ENCODE measurements at regions not wholly inside any gene's neighbourhood (a gene's known extent, or its start where the extent isn't known, plus 50 kb on each side); places are given as distances from the start of the nearest gene placed in this dataset.

DNA sequence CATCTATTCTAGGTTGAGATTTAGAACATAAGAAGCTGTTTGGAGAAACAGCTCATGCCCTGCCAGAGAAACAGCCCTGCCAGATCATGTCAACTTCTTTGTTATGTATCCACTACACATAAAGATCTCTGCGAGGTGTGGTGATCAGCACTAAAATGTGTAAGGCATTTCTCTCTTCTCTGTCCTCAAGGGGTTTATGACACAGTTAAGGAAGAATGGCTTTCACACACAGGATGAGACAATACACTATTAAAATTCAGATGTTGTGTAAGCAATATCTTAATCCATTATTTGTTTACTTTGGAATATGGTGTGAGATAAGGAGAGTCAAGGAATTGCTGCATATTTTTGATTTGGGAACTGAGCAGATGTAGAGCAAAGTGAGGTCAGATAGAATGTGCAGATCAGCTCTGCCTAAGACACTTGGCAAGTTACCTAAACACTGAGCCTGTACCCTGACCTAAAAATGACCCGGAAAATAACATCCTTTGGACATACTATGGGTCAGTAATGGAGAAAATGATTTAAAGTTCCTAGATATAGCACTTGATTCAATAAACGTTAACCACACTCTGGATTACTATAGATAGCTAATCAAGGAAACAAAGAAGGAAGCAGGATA, 434.7 kb upstream of the PDZRN3 start:
- ChIA-PET CTCF (no interaction called here), POLR2A (no interaction called here)
- no peak for TF ChIP-seq ELF1 (IDR thresholded peaks at IDR 0.05)
- Histone ChIP-seq H2AFZ (ENCODE audit: low read depth) (no peak overlapping the region), H3K79me2 (ENCODE audit: insufficient read depth) (no peaks in the 10 kb centered on the region), H3K36me3 (replicated peaks in 1 of 2; ENCODE audit: control insufficient read depth in 1 of 2, insufficient read depth in 2 of 2, low read length in 1 of 2) (no peaks in the 10 kb centered on the region), H3K9ac (no peak overlapping the region), H3K27ac (ENCODE audit: low read depth in 2 of 2, low read length in 1 of 2) (no peak overlapping the region), H4K20me1 (ENCODE audit: insufficient read depth) (no peaks in the 10 kb centered on the region), H3F3A (replicated peaks; ENCODE audit: insufficient read depth) (no peaks in the 10 kb centered on the region), H3K27me3 (ENCODE audit: insufficient read depth) (no peaks in the 10 kb centered on the region), H3K4me1 (ENCODE audit: control insufficient read depth in 1 of 2, insufficient read depth in 2 of 2, low read depth in 1 of 2, low read length in 1 of 2) (no peaks in the 10 kb centered on the region), H3K4me2 (no peak overlapping the region), H3K9me2 (no peaks in the 10 kb centered on the region), H3K4me3 (ENCODE audit: low read depth in 2 of 2, low read length in 1 of 2) (no peak overlapping the region), H3K9me3 (no peaks in the 10 kb centered on the region)
- WGBS (ENCODE audit: low lambda C conversion rate): 24% methylated on average over 3 of the region's 3 CpGs
- DNase-seq: no peak

DNA sequence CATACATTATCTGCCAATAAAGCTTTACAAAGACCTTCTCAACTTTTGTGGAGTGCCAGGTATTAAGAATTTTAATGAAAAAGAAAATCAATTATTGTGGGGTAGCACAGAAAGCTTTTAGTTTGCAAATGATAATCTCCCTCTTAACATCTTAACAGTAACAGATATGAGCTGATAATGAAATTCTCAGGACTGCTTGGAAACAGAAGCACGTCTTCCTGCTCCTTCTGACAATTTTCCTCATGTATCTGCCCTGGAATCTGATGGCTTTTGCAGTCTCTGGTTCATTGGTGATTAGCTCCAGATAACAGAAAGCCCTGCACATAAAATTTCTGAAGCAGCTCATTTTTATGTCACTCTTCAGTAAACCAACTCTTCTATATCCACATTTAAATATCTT, 432.4 kb upstream of the PDZRN3 start:
- ChIA-PET POLR2A (no interaction called here), CTCF (interaction anchor here (0.7 to 1.2 kb wide), 3 partner anchors 10 to 331 kb away, joined by 3 read pairs; no protein-coding TSS in a partner anchor)
- Histone ChIP-seq H3K27me3 (ENCODE audit: insufficient read depth) (no peaks in the 10 kb centered on the region), H3K4me3 (ENCODE audit: low read depth in 2 of 2, low read length in 1 of 2) (no peak overlapping the region), H3F3A (replicated peaks; ENCODE audit: insufficient read depth) (no peaks in the 10 kb centered on the region), H3K4me2 (no peak overlapping the region), H3K9ac (no peak overlapping the region), H3K9me2 (no peaks in the 10 kb centered on the region), H2AFZ (ENCODE audit: low read depth) (no peak overlapping the region), H4K20me1 (ENCODE audit: insufficient read depth) (no peaks in the 10 kb centered on the region), H3K4me1 (ENCODE audit: control insufficient read depth in 1 of 2, insufficient read depth in 2 of 2, low read depth in 1 of 2, low read length in 1 of 2) (no peaks in the 10 kb centered on the region; a peak in 1 of 4 replicates), H3K79me2 (ENCODE audit: insufficient read depth) (no peaks in the 10 kb centered on the region), H3K27ac (ENCODE audit: low read depth in 2 of 2, low read length in 1 of 2) (no peak overlapping the region), H3K36me3 (replicated peaks in 1 of 2; ENCODE audit: control insufficient read depth in 1 of 2, insufficient read depth in 2 of 2, low read length in 1 of 2) (no peaks in the 10 kb centered on the region), H3K9me3 (no peaks in the 10 kb centered on the region)
- TF ChIP-seq CTCF (IDR thresholded peaks at IDR 0.05) (no peak), FOXM1 (IDR thresholded peaks at IDR 0.05; ENCODE audit: low read depth) (no peak), MXI1 (IDR thresholded peaks at IDR 0.05; ENCODE audit: low read depth, low read length) (no peak), RFX5 (IDR thresholded peaks at IDR 0.05; ENCODE audit: low read length) (no peak), JUND (IDR thresholded peaks at IDR 0.05) (no peak), SIN3A (IDR thresholded peaks at IDR 0.05; ENCODE audit: borderline replicate concordance, low read depth, low read length) (no peak), TCF12 (IDR thresholded peaks at IDR 0.05) (no peak), FOSL2 (IDR thresholded peaks at IDR 0.05; ENCODE audit: borderline replicate concordance, low read depth) (no peak), TAF1 (IDR thresholded peaks at IDR 0.05; ENCODE audit: borderline replicate concordance, low read depth, low read length) (no peak), IRF3 (IDR thresholded peaks at IDR 0.05; ENCODE audit: low read depth, low read length) (no peak)
- TF ChIP-seq, protein P1, sequence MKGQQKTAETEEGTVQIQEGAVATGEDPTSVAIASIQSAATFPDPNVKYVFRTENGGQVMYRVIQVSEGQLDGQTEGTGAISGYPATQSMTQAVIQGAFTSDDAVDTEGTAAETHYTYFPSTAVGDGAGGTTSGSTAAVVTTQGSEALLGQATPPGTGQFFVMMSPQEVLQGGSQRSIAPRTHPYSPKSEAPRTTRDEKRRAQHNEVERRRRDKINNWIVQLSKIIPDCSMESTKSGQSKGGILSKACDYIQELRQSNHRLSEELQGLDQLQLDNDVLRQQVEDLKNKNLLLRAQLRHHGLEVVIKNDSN (IDR thresholded peaks at IDR 0.05; ENCODE audit: borderline replicate concordance, low read depth): no peak
- TF ChIP-seq, protein P2, sequence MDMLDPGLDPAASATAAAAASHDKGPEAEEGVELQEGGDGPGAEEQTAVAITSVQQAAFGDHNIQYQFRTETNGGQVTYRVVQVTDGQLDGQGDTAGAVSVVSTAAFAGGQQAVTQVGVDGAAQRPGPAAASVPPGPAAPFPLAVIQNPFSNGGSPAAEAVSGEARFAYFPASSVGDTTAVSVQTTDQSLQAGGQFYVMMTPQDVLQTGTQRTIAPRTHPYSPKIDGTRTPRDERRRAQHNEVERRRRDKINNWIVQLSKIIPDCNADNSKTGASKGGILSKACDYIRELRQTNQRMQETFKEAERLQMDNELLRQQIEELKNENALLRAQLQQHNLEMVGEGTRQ (IDR thresholded peaks at IDR 0.05; ENCODE audit: borderline replicate concordance, low read depth, low read length): no peak
- TF ChIP-seq, protein P3, sequence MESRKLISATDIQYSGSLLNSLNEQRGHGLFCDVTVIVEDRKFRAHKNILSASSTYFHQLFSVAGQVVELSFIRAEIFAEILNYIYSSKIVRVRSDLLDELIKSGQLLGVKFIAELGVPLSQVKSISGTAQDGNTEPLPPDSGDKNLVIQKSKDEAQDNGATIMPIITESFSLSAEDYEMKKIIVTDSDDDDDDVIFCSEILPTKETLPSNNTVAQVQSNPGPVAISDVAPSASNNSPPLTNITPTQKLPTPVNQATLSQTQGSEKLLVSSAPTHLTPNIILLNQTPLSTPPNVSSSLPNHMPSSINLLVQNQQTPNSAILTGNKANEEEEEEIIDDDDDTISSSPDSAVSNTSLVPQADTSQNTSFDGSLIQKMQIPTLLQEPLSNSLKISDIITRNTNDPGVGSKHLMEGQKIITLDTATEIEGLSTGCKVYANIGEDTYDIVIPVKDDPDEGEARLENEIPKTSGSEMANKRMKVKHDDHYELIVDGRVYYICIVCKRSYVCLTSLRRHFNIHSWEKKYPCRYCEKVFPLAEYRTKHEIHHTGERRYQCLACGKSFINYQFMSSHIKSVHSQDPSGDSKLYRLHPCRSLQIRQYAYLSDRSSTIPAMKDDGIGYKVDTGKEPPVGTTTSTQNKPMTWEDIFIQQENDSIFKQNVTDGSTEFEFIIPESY (IDR thresholded peaks at IDR 0.05; ENCODE audit: borderline replicate concordance, low read depth): no peak
- TF ChIP-seq, protein P4, sequence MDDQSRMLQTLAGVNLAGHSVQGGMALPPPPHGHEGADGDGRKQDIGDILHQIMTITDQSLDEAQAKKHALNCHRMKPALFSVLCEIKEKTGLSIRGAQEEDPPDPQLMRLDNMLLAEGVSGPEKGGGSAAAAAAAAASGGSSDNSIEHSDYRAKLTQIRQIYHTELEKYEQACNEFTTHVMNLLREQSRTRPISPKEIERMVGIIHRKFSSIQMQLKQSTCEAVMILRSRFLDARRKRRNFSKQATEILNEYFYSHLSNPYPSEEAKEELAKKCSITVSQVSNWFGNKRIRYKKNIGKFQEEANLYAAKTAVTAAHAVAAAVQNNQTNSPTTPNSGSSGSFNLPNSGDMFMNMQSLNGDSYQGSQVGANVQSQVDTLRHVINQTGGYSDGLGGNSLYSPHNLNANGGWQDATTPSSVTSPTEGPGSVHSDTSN (IDR thresholded peaks at IDR 0.05): no peak
- DNase-seq: no peak
- WGBS (ENCODE audit: low lambda C conversion rate): 0% methylated on average over 1 of the region's 1 CpG
